Heart right ventricle (tissue), 16 donors: ENCODE measurements at regions not wholly inside any gene's neighbourhood (a gene's known extent, or its start where the extent isn't known, plus 50 kb on each side); places are given as distances from the start of the nearest gene placed in this dataset.
"Not testable (repeated sequence)": the region's sequence is repeated elsewhere in the genome, so short reads cannot be mapped to it uniquely, and the experiment has no call there.

ENCODE experiments used
- ATAC-seq, 8 donors: fragments of 200-7000 bp; cut with Tn5 transposase; one replicate each; pipeline ENCODE4 v1.9.1; 2020; ENCODE audit warnings: mild to moderate bottlenecking in 8 of 8, moderate library complexity in 8 of 8, moderate number of reproducible peaks in 1 of 8
- DNase-seq, 2 donors: peaks; one replicate each; pipeline ENCODE4 v3.0.0-alpha.2; 2020
- H3K27ac ChIP-seq, 10 donors: fragments of 200-600 bp; sonication (generic) in 2 of 10; one replicate each; pipeline versions ENCODE4 v1.5.0 to v1.8.0; 2020 to 2022; ENCODE audit warnings: mild to moderate bottlenecking in 3 of 10
- H3K27me3 ChIP-seq, 7 donors: fragments of 200-600 bp; one replicate each; pipeline ENCODE4 v1.8.0; 2021 to 2022; ENCODE audit warnings: mild to moderate bottlenecking in 2 of 7
- H3K36me3 ChIP-seq, 9 donors: fragments of 200-600 bp; sonication (generic) in 1 of 9; one replicate each; pipeline versions ENCODE4 v1.5.0 to v1.8.0; 2020 to 2022; ENCODE audit warnings: mild to moderate bottlenecking in 2 of 9
- H3K4me1 ChIP-seq, 9 donors: fragments of 200-600 bp; sonication (generic) in 1 of 9; one replicate each; pipeline versions ENCODE4 v1.5.0 to v1.8.0; 2020 to 2022; ENCODE audit warnings: mild to moderate bottlenecking in 4 of 9
- H3K4me3 ChIP-seq, 10 donors: fragments of 200-600 bp; sonication (generic) in 2 of 10; one replicate each; pipeline versions ENCODE4 v1.5.0 to v1.8.0; 2020 to 2022; ENCODE audit warnings: mild to moderate bottlenecking in 7 of 10, moderate library complexity in 2 of 10
- H3K9me3 ChIP-seq, 11 donors: fragments of 200-600 bp in 10 of 11; sonication (generic) in 2 of 11; one replicate each; pipeline versions ENCODE4 v1.5.0 to v1.8.0; 2013 to 2022; ENCODE audit warnings: mild to moderate bottlenecking in 2 of 11, control low read depth in 1 of 11, moderate library complexity in 1 of 11
- CTCF ChIP-seq, 9 donors: fragments of 200-600 bp; sonication (generic) in 2 of 9; IDR thresholded peaks; one replicate each; pipeline versions ENCODE4 v1.5.0 to v1.8.0; 2021 to 2022; ENCODE audit warnings: antibody characterized with exemption in 9 of 9, mild to moderate bottlenecking in 5 of 9, moderate library complexity in 1 of 9
- WGBS, 2 donors: extraction: QIAGEN DNeasy Blood & Tissue Kit; methylation state at CpG; one replicate each; pipeline ENCODE4 v1.1.7; 2013; ENCODE audit warnings: inconsistent platforms in 1 of 2; 5-methylcytosine and 5-hydroxymethylcytosine counted together
- intact Hi-C, 10 donors: fragments of 100-400 bp; cut with DNase I; formaldehyde crosslinking; loops; one replicate each; pipeline versions ENCODE4 v1.11.1 to v1.14.2; 2022
- donor health status: Arrhythmogenic right ventricular cardiomyopathy.
- donor health status: ischemic (EF 13 %, LVEDD 7.1; RV severe dilation, severe dysfunction).
- donor health status: healthy with polysubstance abuse.
- donor health status: DM: no; HTN: yes; CAD: no.
- donor health status: DM: no; HTN: no; CAD: no.
- donor health status: ischemic (EF 25% LVEDD 6.9; RV normal size, moderate dysfunction).
- donor health status: ischemic (EF 25% LVEDD 5.7; RV mildly dilated, moderate dysfunction).
- donor health status: healthy.
- donor health status: DM: yes; HTN: yes; CAD: no.
- donor health status: Ischemic cardiomyopathy.
- donor health status: ischemic (EF 35%, LVEDD 5.7; RV mildly dilated, moderate dysfunction).
- donor health status: nonischemic (EF 11% LVEDD 7.7; RV severe dilation, severe dysfunction).
- donor health status: DM: yes; HTN: yes; CAD: no.
- donor health status: PGD.
- donor health status: ischemic (EF 29% LVEDD 5.4; RV normal size, mild dysfunction).
- donor health status: nonischemic (EF 23%, LVEDD 6.1; RV moderate dilation, normal function).

- TF ChIP-seq CTCF (IDR thresholded peaks at IDR 0.05), result no peak
- Histone ChIP-seq H3K9me3 (peaks cover 0 to 80% (median 26%) of the 10 kb centered on the region in 11 donors), H3K36me3 (no peaks in the 10 kb centered on the region), H3K4me3 (no peak overlapping the region), H3K4me1 (no peaks in the 10 kb centered on the region), H3K27me3 (no peaks in the 10 kb centered on the region), H3K27ac (no peak overlapping the region)
- no peak for ATAC-seq
- WGBS, 2 donors, result 90 to 96% methylated on average over 9 of the region's 9 CpGs
- intact Hi-C loops, result loop anchor here in 1 of 10 donors (10.0 kb wide), 1 partner anchor 1787 kb away; no protein-coding TSS in a partner anchor
- DNase-seq, result peak in 1 of 2 donors; percentile 2
Observed at GRCh38 chr15:25171856-25172687, 217.3 kb downstream of the SNRPN start.

- Histone ChIP-seq H3K4me3 (no peak overlapping the region), H3K27me3 (no peaks in the 10 kb centered on the region), H3K9me3 (peaks cover 0 to 85% (median 26%) of the 10 kb centered on the region in 11 donors), H3K4me1 (no peaks in the 10 kb centered on the region), H3K27ac (no peak overlapping the region), H3K36me3 (no peaks in the 10 kb centered on the region)
- no peak for TF ChIP-seq CTCF (IDR thresholded peaks at IDR 0.05)
- intact Hi-C loops, result loop anchor here in 1 of 10 donors (10.0 kb wide), 1 partner anchor 1788 kb away; no protein-coding TSS in a partner anchor
- peak in 1 of 2 donors; percentile 2 for DNase-seq
- 78 to 84% methylated on average over 6 of the region's 6 CpGs for WGBS, 2 donors
- ATAC-seq, result no peak
Observed at GRCh38 chr15:25172691-25173090, 217.9 kb downstream of the SNRPN start.

GRCh38 chr15:25173241-25174028 is 218.6 kb downstream of the SNRPN start:
- ATAC-seq, result no peak
- WGBS, 2 donors, result 84 to 88% methylated on average over 13 of the region's 13 CpGs
- H3K4me3 ChIP-seq, result no peak overlapping the region
- peaks cover 0 to 92% (median 26%) of the 10 kb centered on the region in 11 donors for H3K9me3 ChIP-seq
- intact Hi-C loops, result loop anchor here in 1 of 10 donors (10.0 kb wide), 1 partner anchor 1789 kb away; no protein-coding TSS in a partner anchor
- no peak for TF ChIP-seq CTCF (IDR thresholded peaks at IDR 0.05)
- H3K4me1 ChIP-seq, result no peaks in the 10 kb centered on the region
- H3K27me3 ChIP-seq, result no peaks in the 10 kb centered on the region
- DNase-seq, result peak; percentile 1 to 5
- no peak overlapping the region for H3K27ac ChIP-seq
- H3K36me3 ChIP-seq, result no peaks in the 10 kb centered on the region

GRCh38 chr15:25174149-25174548 is 219.4 kb downstream of the SNRPN start:
- H3K9me3 ChIP-seq, result peaks cover 0 to 97% (median 26%) of the 10 kb centered on the region in 11 donors
- ATAC-seq, H3K4me3 ChIP-seq, DNase-seq, H3K27me3 ChIP-seq, H3K27ac ChIP-seq, H3K4me1 ChIP-seq, H3K36me3 ChIP-seq: not testable (repeated sequence)
- WGBS, 2 donors, result 86 to 87% methylated on average over 10 of the region's 10 CpGs
- intact Hi-C loops, result loop anchor here in 1 of 10 donors (10.0 kb wide), 1 partner anchor 1789 kb away; no protein-coding TSS in a partner anchor
